GM13977 (cell line): ENCODE measurements at regions not wholly inside any gene's neighbourhood (a gene's known extent, or its start where the extent isn't known, plus 50 kb on each side); places are given as distances from the start of the nearest gene placed in this dataset.

Source experiments
- DNase-seq: peaks from one replicate; pipeline ENCODE4 v3.0.0; 2012; ENCODE audit warnings: low spot score
- in situ Hi-C: fragments of 300-500 bp; cut with MboI; formaldehyde crosslinking; loops from one replicate; pipeline ENCODE4 v1.12.0; 2022; ENCODE audit warnings: low sequenced_read_pairs, low pct_unique_long_range_greater_than_20kb, mixed read lengths, inconsistent platforms; ENCODE audit not compliant: unreplicated experiment
- TF ChIP-seq, protein P1 (sequence below): IDR thresholded peaks from 2 replicates; pipeline ENCODE4 v1.5.1; 2012; ENCODE audit warnings: mild to moderate bottlenecking, control low read depth; ENCODE audit not compliant: insufficient read depth; ENCODE audit errors: extremely low read depth, missing control alignments

- in situ Hi-C loops: no loop called here
- no peak for DNase-seq
- TF ChIP-seq, protein P1, sequence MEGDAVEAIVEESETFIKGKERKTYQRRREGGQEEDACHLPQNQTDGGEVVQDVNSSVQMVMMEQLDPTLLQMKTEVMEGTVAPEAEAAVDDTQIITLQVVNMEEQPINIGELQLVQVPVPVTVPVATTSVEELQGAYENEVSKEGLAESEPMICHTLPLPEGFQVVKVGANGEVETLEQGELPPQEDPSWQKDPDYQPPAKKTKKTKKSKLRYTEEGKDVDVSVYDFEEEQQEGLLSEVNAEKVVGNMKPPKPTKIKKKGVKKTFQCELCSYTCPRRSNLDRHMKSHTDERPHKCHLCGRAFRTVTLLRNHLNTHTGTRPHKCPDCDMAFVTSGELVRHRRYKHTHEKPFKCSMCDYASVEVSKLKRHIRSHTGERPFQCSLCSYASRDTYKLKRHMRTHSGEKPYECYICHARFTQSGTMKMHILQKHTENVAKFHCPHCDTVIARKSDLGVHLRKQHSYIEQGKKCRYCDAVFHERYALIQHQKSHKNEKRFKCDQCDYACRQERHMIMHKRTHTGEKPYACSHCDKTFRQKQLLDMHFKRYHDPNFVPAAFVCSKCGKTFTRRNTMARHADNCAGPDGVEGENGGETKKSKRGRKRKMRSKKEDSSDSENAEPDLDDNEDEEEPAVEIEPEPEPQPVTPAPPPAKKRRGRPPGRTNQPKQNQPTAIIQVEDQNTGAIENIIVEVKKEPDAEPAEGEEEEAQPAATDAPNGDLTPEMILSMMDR: no peak
Measured at GRCh38 chrX:38974542-38974941, 173.3 kb downstream of the MID1IP1 start.

GRCh38 chrX:38975368-38975942 lies 174.2 kb downstream of the MID1IP1 start:
- DNase-seq: no peak
- TF ChIP-seq, protein P1: no peak
- in situ Hi-C loops: no loop called here

DNA sequence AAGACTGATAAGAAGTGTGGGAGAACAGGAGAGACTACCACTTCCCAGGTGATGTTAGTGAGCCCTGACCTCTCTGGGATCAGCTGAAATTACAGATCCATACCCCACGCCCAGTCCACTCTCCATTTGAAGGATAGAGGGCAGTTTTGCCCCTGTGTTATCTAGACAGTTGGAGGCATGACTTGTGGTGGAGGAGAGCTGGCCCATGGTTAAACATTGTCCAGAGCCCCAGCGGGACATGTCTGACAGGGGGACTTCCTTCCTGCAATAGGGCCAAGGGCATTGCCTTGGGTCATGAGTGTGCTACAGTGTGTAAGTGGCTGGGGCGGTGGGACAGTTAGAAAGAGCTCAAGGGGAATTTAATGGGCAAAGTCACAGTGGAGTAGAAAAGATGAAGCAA lies 181.1 kb downstream of the MID1IP1 start:
- no peak for DNase-seq
- in situ Hi-C loops: loop anchor here (10.0 kb wide), 1 partner anchor 228 kb away; no protein-coding TSS in a partner anchor
- TF ChIP-seq, protein P1: no peak

GRCh38 chrX:38982843-38983242 lies 181.6 kb downstream of the MID1IP1 start:
- in situ Hi-C loops: loop anchor here (10.0 kb wide), 1 partner anchor 228 kb away; no protein-coding TSS in a partner anchor
- TF ChIP-seq, protein P1: no peak
- no peak for DNase-seq

DNA sequence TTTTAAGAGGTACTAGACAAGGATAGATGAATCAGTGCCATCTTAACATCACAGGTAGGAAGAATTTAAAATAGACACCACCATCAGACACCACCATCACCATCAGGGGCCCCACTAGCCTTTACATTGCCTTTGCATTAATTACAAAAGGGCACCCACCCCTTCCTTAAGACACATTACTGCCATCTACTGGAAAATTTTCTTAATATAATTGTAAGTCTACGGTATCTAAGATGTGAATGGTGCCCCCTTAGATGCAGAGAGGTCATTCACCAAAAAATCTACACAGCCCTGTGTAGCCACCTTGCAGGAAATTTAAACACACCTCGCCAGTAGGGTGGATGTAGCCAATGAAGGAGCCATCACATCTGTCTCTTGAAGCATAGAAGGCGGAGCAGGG lies 184.1 kb downstream of the MID1IP1 start:
- peak; percentile 50 for DNase-seq
- TF ChIP-seq, protein P1: peak; percentile 14
- in situ Hi-C loops: loop anchor here (10.0 kb wide), 1 partner anchor 231 kb away; no protein-coding TSS in a partner anchor

DNA sequence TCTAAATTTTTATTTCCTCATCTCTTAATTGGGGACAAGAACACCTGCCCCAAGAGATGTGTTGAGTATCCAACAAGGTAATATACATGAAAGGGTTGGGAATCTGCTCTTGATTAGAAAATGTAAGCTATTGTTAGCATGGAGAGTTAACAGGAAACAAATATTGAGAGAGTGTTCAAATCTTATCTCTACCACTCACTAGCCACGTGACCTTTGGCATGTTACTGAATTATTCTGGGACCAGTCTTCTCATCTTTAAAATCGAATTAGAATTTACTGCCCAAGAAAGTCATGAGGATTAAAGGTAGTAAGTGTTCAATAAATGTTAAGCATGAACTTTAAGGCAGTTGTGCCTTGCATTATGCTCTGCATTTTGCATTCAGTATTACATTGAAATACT lies 184.7 kb downstream of the MID1IP1 start:
- in situ Hi-C loops: loop anchor here (10.0 kb wide), 1 partner anchor 231 kb away; no protein-coding TSS in a partner anchor
- TF ChIP-seq, protein P1: no peak
- DNase-seq: no peak
